Heart left ventricle (tissue), 16 donors: ENCODE measurements at regions not wholly inside any gene's neighbourhood (a gene's known extent, or its start where the extent isn't known, plus 50 kb on each side); places are given as distances from the start of the nearest gene placed in this dataset.

Experiments
- ATAC-seq, 4 donors: fragments of 200-7000 bp; cut with Tn5 transposase; one replicate each; pipeline ENCODE4 v1.9.1; 2020 to 2022; ENCODE audit warnings: moderate library complexity in 4 of 4, mild to moderate bottlenecking in 3 of 4, moderate number of reproducible peaks in 1 of 4
- DNase-seq, 5 donors: peaks; one replicate each; pipeline ENCODE4 v3.0.0-alpha.2; 2020
- H3K27ac ChIP-seq, 12 donors: fragments of 200-600 bp; sonication (generic) in 4 of 12; one replicate each; pipeline versions ENCODE4 v1.5.0 to v1.8.0; 2016 to 2022; ENCODE audit warnings: mild to moderate bottlenecking in 2 of 12
- H3K27me3 ChIP-seq, 9 donors: fragments of 200-600 bp; sonication (generic) in 2 of 9; one replicate each; pipeline versions ENCODE4 v1.5.1 to v1.8.0; 2016 to 2022; ENCODE audit warnings: mild to moderate bottlenecking in 3 of 9
- H3K36me3 ChIP-seq, 9 donors: fragments of 200-600 bp; sonication (generic) in 2 of 9; one replicate each; pipeline versions ENCODE4 v1.5.0 to v1.8.0; 2018 to 2022; ENCODE audit warnings: mild to moderate bottlenecking in 2 of 9
- H3K4me1 ChIP-seq, 12 donors: fragments of 200-600 bp; sonication (generic) in 4 of 12; one replicate each; pipeline versions ENCODE4 v1.5.0 to v1.8.0; 2016 to 2022; ENCODE audit warnings: mild to moderate bottlenecking in 3 of 12
- H3K4me3 ChIP-seq, 12 donors: fragments of 200-600 bp; sonication (generic) in 4 of 12; one replicate each; pipeline versions ENCODE4 v1.5.0 to v1.8.0; 2017 to 2022; ENCODE audit warnings: mild to moderate bottlenecking in 9 of 12, moderate library complexity in 4 of 12
- H3K9me3 ChIP-seq, 12 donors: fragments of 200-600 bp; sonication (generic) in 4 of 12; one replicate each; pipeline versions ENCODE4 v1.5.0 to v1.8.0; 2016 to 2022; ENCODE audit warnings: mild to moderate bottlenecking in 1 of 12
- POLR2A ChIP-seq, 2 donors: fragments of 450-650 bp; IDR thresholded peaks; one replicate each; pipeline ENCODE4 v1.6.1; 2017; ENCODE audit warnings: antibody characterized with exemption in 2 of 2, mild to moderate bottlenecking in 2 of 2, moderate library complexity in 2 of 2
- WGBS, 4 donors: extraction: QIAGEN DNeasy Blood & Tissue Kit in 2 of 4; methylation state at CpG; one replicate each; pipeline versions ENCODE4 v1.1.5 to v1.1.7; 2013 to 2018; 5-methylcytosine and 5-hydroxymethylcytosine counted together
- intact Hi-C, 10 donors: fragments of 100-400 bp; cut with DNase I; formaldehyde crosslinking; loops; one replicate each; pipeline versions ENCODE4 v1.11.1 to v1.14.2; 2022
- TF ChIP-seq, protein P1 (sequence below), 12 donors: fragments of 200-600 bp; sonication (generic) in 4 of 12; IDR thresholded peaks; one replicate each; pipeline versions ENCODE4 v1.5.0 to v1.8.0; 2018 to 2022; ENCODE audit warnings: antibody characterized with exemption in 12 of 12, mild to moderate bottlenecking in 5 of 12
- donor health status: ischemic (EF 13 %, LVEDD 7.1; RV severe dilation, severe dysfunction).
- donor health status: healthy with polysubstance abuse.
- donor health status: DM: no; HTN: yes; CAD: no.
- donor health status: DM: no; HTN: no; CAD: no.
- donor health status: ischemic (EF 25% LVEDD 6.9; RV normal size, moderate dysfunction).
- donor health status: ischemic (EF 25% LVEDD 5.7; RV mildly dilated, moderate dysfunction).
- donor health status: healthy.
- donor health status: DM: yes; HTN: yes; CAD: no.
- donor health status: ischemic (EF 35%, LVEDD 5.7; RV mildly dilated, moderate dysfunction).
- donor health status: nonischemic (EF 11% LVEDD 7.7; RV severe dilation, severe dysfunction).
- donor health status: DM: yes; HTN: yes; CAD: no.
- donor health status: PGD.
- donor health status: ischemic (EF 29% LVEDD 5.4; RV normal size, mild dysfunction).
- donor health status: nonischemic (EF 23%, LVEDD 6.1; RV moderate dilation, normal function).

GRCh38 chr13:102933122-102933521 lies 87.3 kb downstream of the ERCC5 start:
- WGBS, 4 donors, result 90 to 93% (median 91%) methylated on average over 6 of the region's 6 CpGs
- no peak for ATAC-seq
- H3K4me3 ChIP-seq, result no peak overlapping the region
- no peaks in the 10 kb centered on the region for H3K4me1 ChIP-seq
- no peak for DNase-seq
- TF ChIP-seq, protein P1, sequence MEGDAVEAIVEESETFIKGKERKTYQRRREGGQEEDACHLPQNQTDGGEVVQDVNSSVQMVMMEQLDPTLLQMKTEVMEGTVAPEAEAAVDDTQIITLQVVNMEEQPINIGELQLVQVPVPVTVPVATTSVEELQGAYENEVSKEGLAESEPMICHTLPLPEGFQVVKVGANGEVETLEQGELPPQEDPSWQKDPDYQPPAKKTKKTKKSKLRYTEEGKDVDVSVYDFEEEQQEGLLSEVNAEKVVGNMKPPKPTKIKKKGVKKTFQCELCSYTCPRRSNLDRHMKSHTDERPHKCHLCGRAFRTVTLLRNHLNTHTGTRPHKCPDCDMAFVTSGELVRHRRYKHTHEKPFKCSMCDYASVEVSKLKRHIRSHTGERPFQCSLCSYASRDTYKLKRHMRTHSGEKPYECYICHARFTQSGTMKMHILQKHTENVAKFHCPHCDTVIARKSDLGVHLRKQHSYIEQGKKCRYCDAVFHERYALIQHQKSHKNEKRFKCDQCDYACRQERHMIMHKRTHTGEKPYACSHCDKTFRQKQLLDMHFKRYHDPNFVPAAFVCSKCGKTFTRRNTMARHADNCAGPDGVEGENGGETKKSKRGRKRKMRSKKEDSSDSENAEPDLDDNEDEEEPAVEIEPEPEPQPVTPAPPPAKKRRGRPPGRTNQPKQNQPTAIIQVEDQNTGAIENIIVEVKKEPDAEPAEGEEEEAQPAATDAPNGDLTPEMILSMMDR (IDR thresholded peaks at IDR 0.05), result no peak
- no peak for TF ChIP-seq POLR2A (IDR thresholded peaks at IDR 0.05)
- H3K27ac ChIP-seq, result no peak overlapping the region
- H3K27me3 ChIP-seq, result no peaks in the 10 kb centered on the region
- H3K9me3 ChIP-seq, result no peaks in the 10 kb centered on the region
- H3K36me3 ChIP-seq, result no peaks in the 10 kb centered on the region
- intact Hi-C loops, result no loop called here

DNA sequence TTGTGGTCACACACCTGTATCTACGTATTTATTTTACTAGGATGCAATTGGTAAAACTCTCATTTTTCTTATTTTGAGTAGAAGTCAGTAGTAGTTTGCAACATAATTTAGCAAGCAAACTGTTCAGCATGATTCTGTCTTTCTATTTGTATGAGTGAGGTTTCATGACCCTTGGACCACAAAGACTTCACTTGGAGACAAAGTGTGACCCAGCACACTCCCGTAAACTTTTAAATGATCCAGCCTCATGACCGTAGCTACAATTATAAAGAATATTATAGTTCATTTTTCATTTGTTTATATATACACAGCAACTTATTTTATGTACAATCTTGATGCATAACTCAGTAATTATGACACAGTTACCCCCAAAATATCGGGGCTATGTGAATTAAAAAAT lies 86.5 kb downstream of the ERCC5 start:
- DNase-seq (no peak), ATAC-seq (no peak)
- no peak overlapping the region for H3K4me3 ChIP-seq
- WGBS, 4 donors, result 81 to 93% (median 90%) methylated on average over 4 of the region's 4 CpGs
- H3K36me3 ChIP-seq, result no peaks in the 10 kb centered on the region
- H3K4me1 ChIP-seq, result no peaks in the 10 kb centered on the region
- no peaks in the 10 kb centered on the region for H3K9me3 ChIP-seq
- intact Hi-C loops, result no loop called here
- H3K27me3 ChIP-seq, result no peaks in the 10 kb centered on the region
- no peak for TF ChIP-seq POLR2A (IDR thresholded peaks at IDR 0.05)
- no peak overlapping the region for H3K27ac ChIP-seq

DNA sequence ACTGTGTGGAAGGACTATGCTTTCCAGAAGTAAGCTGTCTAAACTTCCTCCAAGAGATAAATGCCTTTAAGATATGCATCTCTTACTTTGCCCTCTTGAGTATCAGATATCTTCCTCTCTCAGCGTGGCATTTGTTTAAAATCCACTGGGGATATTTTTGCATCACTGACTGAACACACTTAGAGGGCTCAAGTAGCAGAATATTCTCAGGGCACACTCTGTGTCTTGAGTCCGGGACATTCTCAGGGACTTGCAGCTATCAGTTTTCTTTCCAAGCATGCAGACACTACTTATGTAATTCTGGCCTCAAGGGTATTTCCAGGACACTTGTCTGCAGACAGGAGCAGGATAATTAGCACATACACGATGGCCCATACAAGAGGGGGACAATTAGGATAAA lies 84.7 kb downstream of the ERCC5 start:
- H3K27ac ChIP-seq, result no peak overlapping the region

DNA sequence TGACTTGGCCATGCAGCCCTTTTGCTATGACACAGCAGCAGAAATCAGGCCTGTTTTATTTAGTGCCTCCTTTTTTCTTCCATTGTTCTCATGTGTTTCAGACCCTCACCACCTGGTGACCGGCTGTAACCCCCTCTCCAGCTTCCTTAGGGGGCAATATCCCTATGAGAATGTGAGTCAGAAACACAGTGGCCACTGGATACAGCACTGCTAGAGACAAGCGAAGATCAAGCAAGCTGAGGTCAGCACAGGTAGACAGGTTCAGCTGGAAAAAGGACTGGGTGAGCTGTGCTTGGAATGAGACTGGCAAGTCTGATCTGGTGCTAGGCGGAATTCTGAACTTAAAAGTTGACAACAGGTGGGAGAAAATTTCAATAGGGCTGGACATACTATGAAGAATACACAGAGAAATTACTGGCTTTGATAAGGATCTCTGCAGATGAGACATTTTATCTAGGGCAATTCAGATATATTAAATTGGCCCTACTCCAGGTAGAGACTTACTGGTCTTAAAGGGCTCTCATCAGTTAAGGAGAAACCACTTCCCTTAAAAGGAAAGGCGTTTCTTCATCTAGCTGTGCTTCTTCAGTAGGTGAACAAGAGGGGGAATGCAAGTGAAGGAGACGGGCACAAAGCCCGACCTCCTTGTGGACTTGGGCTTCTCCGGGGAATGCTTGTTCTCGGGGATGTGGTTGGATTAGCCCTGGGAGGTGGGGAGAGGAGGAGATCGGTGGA lies 83.3 kb downstream of the ERCC5 start:
- TF ChIP-seq, protein P1 (IDR thresholded peaks at IDR 0.05), result no peak
- no peak overlapping the region for H3K27ac ChIP-seq
- no peaks in the 10 kb centered on the region for H3K9me3 ChIP-seq
- intact Hi-C loops, result loop anchor here in 1 of 10 donors (10.0 kb wide), 1 partner anchor 206 kb away; no protein-coding TSS in a partner anchor
- H3K36me3 ChIP-seq, result no peaks in the 10 kb centered on the region
- H3K4me1 ChIP-seq, result no peaks in the 10 kb centered on the region
- no peaks in the 10 kb centered on the region for H3K27me3 ChIP-seq
- no peak for ATAC-seq
- DNase-seq, result no peak
- 73 to 83% (median 77%) methylated on average over 9 of the region's 9 CpGs for WGBS, 4 donors
- H3K4me3 ChIP-seq, result no peak overlapping the region

More for the DNA sequence above, 84.7 kb downstream of the ERCC5 start:
- ATAC-seq (no peak), DNase-seq (no peak)
- intact Hi-C loops, result no loop called here
- no peak overlapping the region for H3K4me3 ChIP-seq
- no peaks in the 10 kb centered on the region for H3K4me1 ChIP-seq
- TF ChIP-seq POLR2A (IDR thresholded peaks at IDR 0.05), result no peak
- TF ChIP-seq, protein P1 (IDR thresholded peaks at IDR 0.05), result no peak
- no peaks in the 10 kb centered on the region for H3K27me3 ChIP-seq
- H3K9me3 ChIP-seq, result no peaks in the 10 kb centered on the region
- 30 to 38% (median 35%) methylated on average over 3 of the region's 3 CpGs for WGBS, 4 donors
- no peaks in the 10 kb centered on the region for H3K36me3 ChIP-seq
